Fibroblast of lung (primary cell): ENCODE measurements at regions not wholly inside any gene's neighbourhood (a gene's known extent, or its start where the extent isn't known, plus 50 kb on each side); places are given as distances from the start of the nearest gene placed in this dataset.

Source experiments
- DNase-seq, 2 donors: peaks; one replicate each; pipeline versions ENCODE4 v3.0.0 to v3.0.0-alpha.2; 2010; ENCODE audit warnings: low read depth in 2 of 2
- H2AFZ ChIP-seq: 2 replicates; pipeline ENCODE4 v1.5.1; 2012; ENCODE audit warnings: low read length, control low read depth, inconsistent platforms
- H3K27ac ChIP-seq: 2 replicates; pipeline ENCODE4 v1.5.1; 2011; ENCODE audit warnings: low read length, control low read depth; ENCODE audit not compliant: insufficient read depth
- H3K27me3 ChIP-seq: 2 replicates; pipeline ENCODE4 v1.5.1; 2011; ENCODE audit warnings: mild to moderate bottlenecking, low read length; ENCODE audit not compliant: control insufficient read depth, insufficient read depth
- H3K36me3 ChIP-seq: 2 replicates; pipeline ENCODE4 v1.5.1; 2011; ENCODE audit warnings: low read length; ENCODE audit not compliant: control insufficient read depth, insufficient read depth
- H3K4me1 ChIP-seq: 2 replicates; pipeline ENCODE4 v1.5.1; 2011; ENCODE audit warnings: low read length; ENCODE audit not compliant: control insufficient read depth, insufficient read depth; ENCODE audit errors: extremely low read depth
- H3K4me2 ChIP-seq: 2 replicates; pipeline ENCODE4 v1.5.1; 2011; ENCODE audit warnings: low read length, control low read depth; ENCODE audit not compliant: insufficient read depth; ENCODE audit errors: extremely low read depth
- H3K4me3 ChIP-seq, 4 experiments: fragments of 200-600 bp in 1 of 4; sonication (generic) in 1 of 4; replicated peaks in 1 of 4; 2 replicates each; pipeline ENCODE4 v1.5.1; 2011 to 2016; ENCODE audit warnings: low read length in 4 of 4, low read depth in 3 of 4, mild to moderate bottlenecking in 3 of 4, control low read depth in 2 of 4, inconsistent platforms in 1 of 4, mixed read lengths in 1 of 4; ENCODE audit not compliant: insufficient read depth in 1 of 4; ENCODE audit errors: control extremely low read depth in 1 of 4
- H3K79me2 ChIP-seq: 2 replicates; pipeline ENCODE4 v1.5.1; 2012; ENCODE audit warnings: mild to moderate bottlenecking, low read length, inconsistent platforms; ENCODE audit not compliant: control insufficient read depth, insufficient read depth
- H3K9ac ChIP-seq: 2 replicates; pipeline ENCODE4 v1.5.1; 2011; ENCODE audit warnings: mild to moderate bottlenecking, low read length, control low read depth; ENCODE audit not compliant: insufficient read depth
- H3K9me3 ChIP-seq: 2 replicates; pipeline ENCODE4 v1.5.1; 2012; ENCODE audit warnings: low read depth, low read length; ENCODE audit not compliant: control insufficient read depth, insufficient read depth
- H4K20me1 ChIP-seq: 2 replicates; pipeline ENCODE4 v1.5.1; 2011; ENCODE audit warnings: low read length; ENCODE audit not compliant: control insufficient read depth, insufficient read depth; ENCODE audit errors: extremely low read depth
- EZH2 ChIP-seq: IDR thresholded peaks from 2 replicates; pipeline ENCODE4 v1.5.1; 2012; ENCODE audit warnings: low read length, control low read depth, mild to moderate bottlenecking; ENCODE audit errors: missing control alignments
- TF ChIP-seq, protein P1 (sequence below), 2 donors: IDR thresholded peaks in 1 of 2; conservative IDR thresholded peaks in 1 of 2; 1 replicate in 1 of 2; 2 replicates in 1 of 2; pipeline ENCODE4 v1.5.1; 2011 to 2012; ENCODE audit warnings: low read length in 2 of 2, control low read depth in 1 of 2, inconsistent platforms in 1 of 2, low read depth in 1 of 2, mild to moderate bottlenecking in 1 of 2

DNA sequence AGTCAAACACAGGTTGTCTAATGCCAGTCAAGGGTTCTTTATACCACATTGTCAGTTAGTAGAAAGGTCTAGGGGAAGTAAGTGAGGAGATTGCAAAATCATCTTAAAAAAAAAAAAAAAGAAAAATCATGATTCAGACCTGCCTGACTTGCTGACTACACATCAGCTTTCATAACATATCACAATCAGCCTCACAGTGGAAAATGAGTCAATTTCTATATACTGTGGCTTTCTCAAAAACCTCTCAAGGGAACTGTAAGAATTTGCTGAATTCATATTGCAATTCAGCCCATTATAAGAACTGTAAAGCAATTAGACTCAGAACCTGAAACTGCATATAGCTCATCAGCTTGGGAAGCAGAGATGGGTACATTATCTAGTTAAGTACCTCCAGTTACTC lies 75.3 kb upstream of the GPC6 start:
- H3K79me2 ChIP-seq = no peaks in the 10 kb centered on the region
- TF ChIP-seq EZH2 = no peak
- TF ChIP-seq, protein P1, sequence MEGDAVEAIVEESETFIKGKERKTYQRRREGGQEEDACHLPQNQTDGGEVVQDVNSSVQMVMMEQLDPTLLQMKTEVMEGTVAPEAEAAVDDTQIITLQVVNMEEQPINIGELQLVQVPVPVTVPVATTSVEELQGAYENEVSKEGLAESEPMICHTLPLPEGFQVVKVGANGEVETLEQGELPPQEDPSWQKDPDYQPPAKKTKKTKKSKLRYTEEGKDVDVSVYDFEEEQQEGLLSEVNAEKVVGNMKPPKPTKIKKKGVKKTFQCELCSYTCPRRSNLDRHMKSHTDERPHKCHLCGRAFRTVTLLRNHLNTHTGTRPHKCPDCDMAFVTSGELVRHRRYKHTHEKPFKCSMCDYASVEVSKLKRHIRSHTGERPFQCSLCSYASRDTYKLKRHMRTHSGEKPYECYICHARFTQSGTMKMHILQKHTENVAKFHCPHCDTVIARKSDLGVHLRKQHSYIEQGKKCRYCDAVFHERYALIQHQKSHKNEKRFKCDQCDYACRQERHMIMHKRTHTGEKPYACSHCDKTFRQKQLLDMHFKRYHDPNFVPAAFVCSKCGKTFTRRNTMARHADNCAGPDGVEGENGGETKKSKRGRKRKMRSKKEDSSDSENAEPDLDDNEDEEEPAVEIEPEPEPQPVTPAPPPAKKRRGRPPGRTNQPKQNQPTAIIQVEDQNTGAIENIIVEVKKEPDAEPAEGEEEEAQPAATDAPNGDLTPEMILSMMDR (conservative IDR thresholded peaks at IDR 0.05 in 1 of 2, IDR thresholded peaks at IDR 0.05 in 1 of 2; ENCODE audit: low read depth in 1 of 2, low read length in 2 of 2) = no peak
- no peak overlapping the region for H3K4me3 ChIP-seq
- no peak overlapping the region for H3K27ac ChIP-seq
- H2AFZ ChIP-seq = no peak overlapping the region
- H3K4me1 ChIP-seq = peaks cover 2% of the 10 kb centered on the region
- peak; percentile 90 to 95 for DNase-seq
- no peaks in the 10 kb centered on the region for H3K27me3 ChIP-seq
- no peaks in the 10 kb centered on the region for H3K9me3 ChIP-seq
- H3K9ac ChIP-seq = no peak overlapping the region
- H3K36me3 ChIP-seq = no peaks in the 10 kb centered on the region
- H4K20me1 ChIP-seq = no peaks in the 10 kb centered on the region
- peak overlapping the region; percentile 3 for H3K4me2 ChIP-seq

DNA sequence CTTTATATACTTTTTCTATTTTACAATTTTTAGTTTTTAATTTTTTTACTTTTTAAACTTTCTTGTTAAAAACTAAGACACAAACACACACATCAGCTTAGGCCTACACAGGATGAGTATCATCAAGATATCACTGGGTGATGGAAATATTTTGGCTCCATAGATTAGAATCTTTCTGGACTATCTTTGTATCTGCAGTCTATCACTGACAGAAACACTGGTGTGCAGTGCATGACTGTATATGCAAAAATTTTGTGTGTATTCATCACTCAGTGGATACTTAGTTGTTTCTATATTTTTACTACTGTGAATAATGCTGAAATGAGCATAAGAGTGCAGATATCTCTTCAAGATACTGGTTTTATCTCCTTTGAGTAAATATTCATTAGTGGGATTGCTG lies 68.0 kb upstream of the GPC6 start:
- no peaks in the 10 kb centered on the region for H3K79me2 ChIP-seq
- no peak overlapping the region for H3K27ac ChIP-seq
- H2AFZ ChIP-seq = no peak overlapping the region
- no peak overlapping the region for H3K4me3 ChIP-seq
- no peak overlapping the region for H3K9ac ChIP-seq
- no peak for DNase-seq
- no peaks in the 10 kb centered on the region for H4K20me1 ChIP-seq
- TF ChIP-seq EZH2 = no peak
- TF ChIP-seq, protein P1 (conservative IDR thresholded peaks at IDR 0.05 in 1 of 2, IDR thresholded peaks at IDR 0.05 in 1 of 2; ENCODE audit: low read depth in 1 of 2, low read length in 2 of 2) = no peak
- H3K9me3 ChIP-seq = no peaks in the 10 kb centered on the region
- no peak overlapping the region for H3K4me2 ChIP-seq
- no peaks in the 10 kb centered on the region for H3K27me3 ChIP-seq
- H3K4me1 ChIP-seq = no peaks in the 10 kb centered on the region
- no peaks in the 10 kb centered on the region for H3K36me3 ChIP-seq

DNA sequence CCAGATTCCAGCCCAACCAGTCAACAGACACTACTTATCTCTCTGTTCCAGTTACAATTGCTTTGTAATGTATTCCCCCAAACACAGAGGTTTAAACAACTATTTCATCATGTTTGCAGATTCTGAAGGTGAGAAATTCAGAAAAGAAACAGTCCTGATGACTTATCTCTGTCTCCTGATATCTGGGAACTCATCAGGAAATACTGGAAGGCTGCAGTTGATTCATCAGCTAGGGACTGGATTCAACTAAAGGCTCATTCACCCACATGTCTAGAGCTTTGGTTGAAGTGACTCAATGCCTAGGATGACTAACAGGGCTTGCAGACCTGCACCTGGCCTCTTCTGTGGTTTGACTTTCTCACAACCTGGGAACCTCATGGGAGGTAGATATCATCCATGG lies 56.6 kb upstream of the GPC6 start:
- no peaks in the 10 kb centered on the region for H3K9me3 ChIP-seq
- no peak overlapping the region for H3K4me2 ChIP-seq
- no peaks in the 10 kb centered on the region for H3K27me3 ChIP-seq
- H3K4me3 ChIP-seq = no peak overlapping the region
- DNase-seq = peak; percentile 47 to 99
- H2AFZ ChIP-seq = no peak overlapping the region
- H3K36me3 ChIP-seq = no peaks in the 10 kb centered on the region
- H3K79me2 ChIP-seq = no peaks in the 10 kb centered on the region
- no peaks in the 10 kb centered on the region for H4K20me1 ChIP-seq
- no peaks in the 10 kb centered on the region for H3K4me1 ChIP-seq
- no peak overlapping the region for H3K27ac ChIP-seq
- no peak overlapping the region for H3K9ac ChIP-seq
- TF ChIP-seq, protein P1 (conservative IDR thresholded peaks at IDR 0.05 in 1 of 2, IDR thresholded peaks at IDR 0.05 in 1 of 2; ENCODE audit: low read depth in 1 of 2, low read length in 2 of 2) = no peak
- no peak for TF ChIP-seq EZH2
